Lower leg skin (tissue), 3 donors: ENCODE measurements at regions not wholly inside any gene's neighbourhood (a gene's known extent, or its start where the extent isn't known, plus 50 kb on each side); places are given as distances from the start of the nearest gene placed in this dataset.

Experiments
- CTCF ChIP-seq, 3 donors: fragments of 450-650 bp; IDR thresholded peaks; one replicate each; pipeline ENCODE4 v1.5.1; 2016; ENCODE audit warnings: antibody characterized with exemption in 3 of 3, mild to moderate bottlenecking in 3 of 3, moderate library complexity in 2 of 3
- POLR2A ChIP-seq, 2 donors: fragments of 450-650 bp; IDR thresholded peaks; one replicate each; pipeline ENCODE4 v1.6.1; 2016 to 2017; ENCODE audit warnings: antibody characterized with exemption in 2 of 2, mild to moderate bottlenecking in 1 of 2, moderate library complexity in 1 of 2

- TF ChIP-seq POLR2A (IDR thresholded peaks at IDR 0.05) (no peak), CTCF (IDR thresholded peaks at IDR 0.05) (no peak)
Measured at GRCh38 chr1:36608272-36608671, 125.6 kb upstream of the CSF3R start.
